Kidney epithelial cell (primary cell): ENCODE measurements at regions not wholly inside any gene's neighbourhood (a gene's known extent, or its start where the extent isn't known, plus 50 kb on each side); places are given as distances from the start of the nearest gene placed in this dataset.

Experiments used
- DNase-seq: peaks from one replicate; pipeline ENCODE4 v3.0.0-alpha.2; 2010; ENCODE audit warnings: low read depth
- H3K27me3 ChIP-seq: 2 replicates; pipeline ENCODE4 v1.6.0; 2011; ENCODE audit warnings: low read length; ENCODE audit not compliant: control insufficient read depth, insufficient read depth
- H3K36me3 ChIP-seq: 2 replicates; pipeline ENCODE4 v1.5.1; 2011; ENCODE audit warnings: low read length; ENCODE audit not compliant: control insufficient read depth, insufficient read depth
- H3K4me3 ChIP-seq: 2 replicates; pipeline ENCODE4 v1.5.1; 2011; ENCODE audit warnings: low read depth, mild to moderate bottlenecking, control low read depth, low read length
- CTCF ChIP-seq: IDR thresholded peaks from 2 replicates; pipeline ENCODE4 v1.5.1; 2011; ENCODE audit warnings: mild to moderate bottlenecking, moderate library complexity, low read length, control low read depth, inconsistent platforms; ENCODE audit not compliant: insufficient read depth, poor library complexity, severe bottlenecking

- Histone ChIP-seq H3K4me3 (no peak overlapping the region), H3K36me3 (no peaks in the 10 kb centered on the region), H3K27me3 (no peaks in the 10 kb centered on the region)
- TF ChIP-seq CTCF = no peak
- no peak for DNase-seq
Measured at GRCh38 chr21:27451116-27451515, 484.2 kb upstream of the ADAMTS5 start.

- no peak for DNase-seq
- Histone ChIP-seq H3K36me3 (no peaks in the 10 kb centered on the region), H3K4me3 (no peak overlapping the region), H3K27me3 (no peaks in the 10 kb centered on the region)
- TF ChIP-seq CTCF = no peak
Measured at GRCh38 chr21:27450216-27450615, 483.3 kb upstream of the ADAMTS5 start.

DNA sequence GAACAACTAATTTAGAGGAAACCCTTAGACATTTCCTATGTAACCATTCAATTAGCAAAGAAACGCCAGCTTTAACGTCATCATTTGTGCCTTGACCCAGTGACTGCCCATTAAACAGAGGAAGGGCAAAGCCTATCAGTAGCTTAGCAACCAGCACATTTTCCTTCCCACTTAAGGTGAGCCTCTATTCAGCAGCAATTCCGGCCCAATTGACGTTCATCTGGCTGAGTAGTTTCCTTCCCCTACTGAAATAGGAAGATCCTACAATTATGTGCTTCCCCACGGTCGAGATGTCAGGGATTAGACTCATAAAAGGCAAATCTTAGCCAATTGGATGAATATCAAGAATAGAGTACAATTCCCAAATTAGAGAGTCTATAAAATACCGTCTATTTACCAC lies 482.1 kb upstream of the ADAMTS5 start:
- Histone ChIP-seq H3K27me3 (no peaks in the 10 kb centered on the region), H3K4me3 (no peak overlapping the region), H3K36me3 (no peaks in the 10 kb centered on the region)
- no peak for TF ChIP-seq CTCF
- no peak for DNase-seq

- DNase-seq = no peak
- H3K4me3 ChIP-seq = no peak overlapping the region
- TF ChIP-seq CTCF = no peak
- no peaks in the 10 kb centered on the region for H3K36me3 ChIP-seq
- H3K27me3 ChIP-seq = no peaks in the 10 kb centered on the region
Measured at GRCh38 chr21:27447843-27448242, 481.0 kb upstream of the ADAMTS5 start.

DNA sequence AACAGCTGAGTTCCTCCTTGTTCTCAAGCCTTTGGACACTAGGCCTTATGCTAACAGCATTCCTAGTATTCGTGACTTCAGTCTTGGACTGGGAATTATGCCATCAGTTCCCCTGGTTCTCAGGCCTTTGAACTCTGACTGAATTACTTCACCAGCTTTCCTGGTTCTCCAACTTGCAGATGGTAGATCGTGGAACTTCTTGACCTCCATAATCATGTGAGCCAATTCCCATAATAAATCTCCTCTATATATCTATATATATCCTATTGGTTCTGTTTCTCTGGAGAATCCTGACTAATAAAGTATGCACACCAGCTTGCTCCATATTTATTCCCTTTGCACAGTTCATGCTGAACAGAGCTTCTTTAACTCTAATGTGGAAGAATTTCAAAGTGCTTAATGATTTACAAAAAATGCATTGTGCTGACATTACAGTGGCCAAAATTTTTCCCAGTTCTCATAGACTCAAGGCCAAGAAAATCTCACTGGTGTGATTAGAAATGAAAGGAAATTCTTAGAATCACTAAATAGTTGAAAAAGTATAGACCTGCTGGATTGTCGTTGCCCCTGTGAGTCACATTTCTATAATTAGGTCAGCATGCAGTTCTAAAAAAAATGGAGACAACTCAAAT lies 462.9 kb upstream of the ADAMTS5 start:
- Histone ChIP-seq H3K27me3 (no peaks in the 10 kb centered on the region), H3K4me3 (no peak overlapping the region), H3K36me3 (no peaks in the 10 kb centered on the region)
- no peak for DNase-seq
- TF ChIP-seq CTCF = no peak

DNA sequence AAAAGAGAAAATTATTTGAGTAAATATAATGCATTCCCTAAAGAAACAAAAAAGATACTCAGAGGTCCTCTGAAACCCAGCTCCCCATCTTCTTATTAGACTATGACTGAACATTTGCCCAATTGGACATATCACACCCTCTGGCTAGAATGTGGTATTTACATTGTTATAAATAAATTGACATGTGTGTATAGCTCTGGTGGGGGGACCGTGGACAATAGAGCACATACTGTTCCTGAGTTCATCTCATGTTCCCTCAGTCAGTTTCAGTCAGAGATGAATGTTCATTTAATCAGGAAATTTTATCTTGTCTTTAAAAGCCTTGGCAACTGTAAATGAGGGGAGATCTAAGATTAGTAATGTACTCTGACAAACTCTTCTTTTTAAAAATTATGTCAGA lies 459.3 kb upstream of the ADAMTS5 start:
- Histone ChIP-seq H3K36me3 (no peaks in the 10 kb centered on the region), H3K27me3 (no peaks in the 10 kb centered on the region), H3K4me3 (no peak overlapping the region)
- DNase-seq = no peak
- TF ChIP-seq CTCF = no peak
